Astrocyte (in vitro differentiated cells and primary cell): ENCODE measurements at regions not wholly inside any gene's neighbourhood (a gene's known extent, or its start where the extent isn't known, plus 50 kb on each side); places are given as distances from the start of the nearest gene placed in this dataset.

Experiments
- DNase-seq: peaks from one replicate; pipeline ENCODE4 v3.0.0-alpha.2; 2010; ENCODE audit warnings: low read depth
- FAIRE-seq: peaks from 2 replicates; lab custom pipeline; 2011; peaks lifted over from hg19 to GRCh38; lab: Jason Lieb, UNC
- H2AFZ ChIP-seq: 2 replicates; pipeline ENCODE4 v1.6.0; 2012; ENCODE audit warnings: low read depth, low read length, inconsistent platforms
- H3K27ac ChIP-seq: 2 replicates; pipeline ENCODE4 v1.5.1; 2011; ENCODE audit warnings: low read depth, low read length, inconsistent platforms
- H3K27me3 ChIP-seq: 2 replicates; pipeline ENCODE4 v1.6.0; 2011; ENCODE audit warnings: low read length, inconsistent platforms; ENCODE audit not compliant: insufficient read depth
- H3K36me3 ChIP-seq: 2 replicates; pipeline ENCODE4 v1.5.1; 2011; ENCODE audit warnings: low read length, inconsistent platforms; ENCODE audit not compliant: insufficient read depth
- H3K4me1 ChIP-seq: 2 replicates; pipeline ENCODE4 v1.5.1; 2011; ENCODE audit warnings: low read length, inconsistent platforms; ENCODE audit not compliant: insufficient read depth
- H3K4me2 ChIP-seq: 2 replicates; pipeline ENCODE4 v1.6.0; 2012; ENCODE audit warnings: low read length, inconsistent platforms
- H3K4me3 ChIP-seq: 2 replicates; pipeline ENCODE4 v1.5.1; 2011; ENCODE audit warnings: low read depth, mild to moderate bottlenecking, low read length, inconsistent platforms; ENCODE audit not compliant: insufficient read depth
- H3K79me2 ChIP-seq: 2 replicates; pipeline ENCODE4 v1.6.0; 2012; ENCODE audit warnings: mild to moderate bottlenecking, low read length, inconsistent platforms; ENCODE audit not compliant: insufficient read depth
- H3K9ac ChIP-seq: 2 replicates; pipeline ENCODE4 v1.6.0; 2012; ENCODE audit warnings: mild to moderate bottlenecking, low read length, inconsistent platforms
- H3K9me3 ChIP-seq: 2 replicates; pipeline ENCODE4 v1.5.1; 2012; ENCODE audit warnings: low read depth, mild to moderate bottlenecking, low read length, inconsistent platforms; ENCODE audit not compliant: insufficient read depth
- H4K20me1 ChIP-seq: 2 replicates; pipeline ENCODE4 v1.6.0; 2012; ENCODE audit warnings: low read length, inconsistent platforms; ENCODE audit not compliant: insufficient read depth
- H3K27ac Mint-ChIP-seq: one replicate; pipeline ENCODE4 v1.8.0; 2021; ENCODE audit warnings: mild to moderate bottlenecking, mixed read lengths; ENCODE audit not compliant: unreplicated experiment
- H3K27me3 Mint-ChIP-seq: one replicate; pipeline ENCODE4 v1.8.0; 2021; ENCODE audit warnings: low read depth, mixed read lengths; ENCODE audit not compliant: unreplicated experiment
- H3K36me3 Mint-ChIP-seq: one replicate; pipeline ENCODE4 v1.8.0; 2021; ENCODE audit warnings: low read depth, mixed read lengths; ENCODE audit not compliant: unreplicated experiment
- H3K4me1 Mint-ChIP-seq: one replicate; pipeline ENCODE4 v1.8.0; 2021; ENCODE audit warnings: low read depth, mixed read lengths; ENCODE audit not compliant: unreplicated experiment
- H3K4me3 Mint-ChIP-seq: one replicate; pipeline ENCODE4 v1.8.0; 2021; ENCODE audit warnings: mild to moderate bottlenecking, moderate library complexity, mixed read lengths; ENCODE audit not compliant: unreplicated experiment
- H3K9me3 Mint-ChIP-seq: one replicate; pipeline ENCODE4 v1.8.0; 2021; ENCODE audit warnings: mild to moderate bottlenecking, mixed read lengths; ENCODE audit not compliant: unreplicated experiment
- EZH2 ChIP-seq: IDR thresholded peaks from 2 replicates; pipeline ENCODE4 v1.6.1; 2012; ENCODE audit warnings: mild to moderate bottlenecking, low read length, inconsistent platforms; ENCODE audit not compliant: insufficient read depth
- TF ChIP-seq, protein P1 (sequence below): IDR thresholded peaks from 2 replicates; pipeline ENCODE4 v1.5.1; 2011; ENCODE audit warnings: low read depth, mild to moderate bottlenecking, inconsistent platforms, low read length, moderate library complexity; ENCODE audit not compliant: insufficient read depth

DNA sequence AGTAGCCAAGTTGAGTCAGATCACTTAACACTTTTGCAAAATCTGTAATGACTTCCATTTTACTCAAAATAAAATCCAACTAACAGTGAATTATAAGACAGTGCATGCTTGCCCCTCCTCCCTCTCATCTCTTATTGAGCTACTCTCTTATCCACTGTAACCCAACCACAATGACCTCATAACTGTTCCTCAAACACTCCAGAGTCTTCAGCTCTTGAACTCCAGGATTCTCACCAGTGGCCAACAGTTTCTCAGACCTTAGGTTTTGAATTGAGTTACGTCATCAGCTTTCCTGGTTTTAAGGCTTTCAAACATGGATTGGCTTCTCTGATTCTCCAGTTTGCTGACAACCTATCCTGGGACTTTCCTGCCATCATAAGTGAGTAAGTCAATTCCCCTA lies 938.3 kb downstream of the RAB28 start:
- H4K20me1 ChIP-seq = no peaks in the 10 kb centered on the region
- no peaks in the 10 kb centered on the region for H3K79me2 ChIP-seq
- no peak overlapping the region for H3K4me2 ChIP-seq
- Mint-ChIP-seq H3K36me3 (no peaks in the 10 kb centered on the region), H3K27ac (no peak overlapping the region), H3K4me1 (peaks cover 10% of the 10 kb centered on the region), H3K27me3 (peaks cover 4% of the 10 kb centered on the region), H3K4me3 (no peak overlapping the region), H3K9me3 (no peaks in the 10 kb centered on the region)
- H3K4me1 ChIP-seq = no peaks in the 10 kb centered on the region
- no peaks in the 10 kb centered on the region for H3K27me3 ChIP-seq
- H3K27ac ChIP-seq = no peak overlapping the region
- no peak for FAIRE-seq
- no peak overlapping the region for H3K4me3 ChIP-seq
- H3K9me3 ChIP-seq = no peaks in the 10 kb centered on the region
- no peak overlapping the region for H3K9ac ChIP-seq
- no peak overlapping the region for H2AFZ ChIP-seq
- DNase-seq = no peak
- H3K36me3 ChIP-seq = no peaks in the 10 kb centered on the region
- TF ChIP-seq, protein P1, sequence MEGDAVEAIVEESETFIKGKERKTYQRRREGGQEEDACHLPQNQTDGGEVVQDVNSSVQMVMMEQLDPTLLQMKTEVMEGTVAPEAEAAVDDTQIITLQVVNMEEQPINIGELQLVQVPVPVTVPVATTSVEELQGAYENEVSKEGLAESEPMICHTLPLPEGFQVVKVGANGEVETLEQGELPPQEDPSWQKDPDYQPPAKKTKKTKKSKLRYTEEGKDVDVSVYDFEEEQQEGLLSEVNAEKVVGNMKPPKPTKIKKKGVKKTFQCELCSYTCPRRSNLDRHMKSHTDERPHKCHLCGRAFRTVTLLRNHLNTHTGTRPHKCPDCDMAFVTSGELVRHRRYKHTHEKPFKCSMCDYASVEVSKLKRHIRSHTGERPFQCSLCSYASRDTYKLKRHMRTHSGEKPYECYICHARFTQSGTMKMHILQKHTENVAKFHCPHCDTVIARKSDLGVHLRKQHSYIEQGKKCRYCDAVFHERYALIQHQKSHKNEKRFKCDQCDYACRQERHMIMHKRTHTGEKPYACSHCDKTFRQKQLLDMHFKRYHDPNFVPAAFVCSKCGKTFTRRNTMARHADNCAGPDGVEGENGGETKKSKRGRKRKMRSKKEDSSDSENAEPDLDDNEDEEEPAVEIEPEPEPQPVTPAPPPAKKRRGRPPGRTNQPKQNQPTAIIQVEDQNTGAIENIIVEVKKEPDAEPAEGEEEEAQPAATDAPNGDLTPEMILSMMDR = no peak
- TF ChIP-seq EZH2 = no peak

DNA sequence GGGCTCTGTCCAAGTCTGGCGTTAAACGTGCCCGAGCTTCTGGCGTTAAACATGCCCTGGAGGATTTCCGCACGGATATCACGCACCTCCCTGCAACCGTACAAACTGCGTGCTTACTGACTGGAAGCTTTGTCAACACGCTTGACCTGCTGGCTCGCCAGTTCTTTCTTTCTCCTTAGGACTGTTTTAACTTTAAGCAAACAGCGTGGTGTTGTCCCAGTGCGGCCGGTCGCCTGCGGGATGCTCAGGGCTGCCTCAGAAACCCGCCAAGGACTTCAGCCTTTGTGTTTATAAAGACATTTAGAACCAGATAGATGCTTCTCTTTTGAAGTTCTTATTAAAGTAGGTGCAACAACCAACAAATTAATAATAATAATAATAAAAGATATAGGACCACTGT lies 946.0 kb downstream of the RAB28 start:
- FAIRE-seq (no peak), DNase-seq (no peak)
- H3K4me1 ChIP-seq = no peaks in the 10 kb centered on the region
- peaks cover 2% of the 10 kb centered on the region for H3K9me3 ChIP-seq
- H3K9ac ChIP-seq = no peak overlapping the region
- Mint-ChIP-seq H3K4me3 (no peak overlapping the region), H3K9me3 (peaks cover 2% of the 10 kb centered on the region), H3K36me3 (no peaks in the 10 kb centered on the region), H3K4me1 (no peaks in the 10 kb centered on the region), H3K27me3 (no peaks in the 10 kb centered on the region), H3K27ac (no peak overlapping the region)
- H4K20me1 ChIP-seq = no peaks in the 10 kb centered on the region
- H3K36me3 ChIP-seq = no peaks in the 10 kb centered on the region
- no peaks in the 10 kb centered on the region for H3K79me2 ChIP-seq
- H3K4me2 ChIP-seq = no peak overlapping the region
- TF ChIP-seq, protein P1 = no peak
- TF ChIP-seq EZH2 = no peak
- H3K27me3 ChIP-seq = no peaks in the 10 kb centered on the region
- H3K27ac ChIP-seq = no peak overlapping the region
- H2AFZ ChIP-seq = no peak overlapping the region
- no peak overlapping the region for H3K4me3 ChIP-seq

DNA sequence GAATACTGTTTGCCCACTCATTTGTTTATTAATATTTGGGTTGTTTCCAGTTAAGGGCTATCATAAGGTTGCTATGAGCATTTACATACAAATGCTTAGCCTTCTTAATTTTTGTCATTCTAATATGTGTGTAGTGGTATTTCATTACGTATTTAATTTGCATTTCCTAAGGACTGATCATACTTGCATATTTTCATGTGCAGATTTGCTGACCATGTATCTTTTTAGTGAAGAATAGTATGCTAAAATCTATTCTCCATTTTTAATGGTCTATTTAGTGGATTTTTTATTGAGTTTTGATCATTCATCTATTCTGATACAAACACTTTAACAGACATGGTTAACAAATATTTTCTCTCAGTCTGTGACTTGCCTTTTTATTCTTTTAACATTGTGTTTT lies 949.5 kb downstream of the RAB28 start:
- TF ChIP-seq, protein P1 = no peak
- TF ChIP-seq EZH2 = no peak

More for the DNA sequence above, 949.5 kb downstream of the RAB28 start:
- Mint-ChIP-seq H3K4me3 (no peak overlapping the region), H3K9me3 (peaks cover 2% of the 10 kb centered on the region), H3K4me1 (no peaks in the 10 kb centered on the region), H3K36me3 (no peaks in the 10 kb centered on the region), H3K27me3 (no peaks in the 10 kb centered on the region), H3K27ac (no peak overlapping the region)
- Histone ChIP-seq H3K4me1 (no peaks in the 10 kb centered on the region), H3K9ac (no peak overlapping the region), H3K36me3 (no peaks in the 10 kb centered on the region), H2AFZ (no peak overlapping the region), H3K79me2 (no peaks in the 10 kb centered on the region), H3K4me3 (no peak overlapping the region), H3K27me3 (no peaks in the 10 kb centered on the region), H3K4me2 (no peak overlapping the region), H3K27ac (no peak overlapping the region), H4K20me1 (no peaks in the 10 kb centered on the region), H3K9me3 (peaks cover 2% of the 10 kb centered on the region)
- FAIRE-seq (no peak), DNase-seq (no peak)
